Erythroblast (primary cell): ENCODE measurements at regions not wholly inside any gene's neighbourhood (a gene's known extent, or its start where the extent isn't known, plus 50 kb on each side); places are given as distances from the start of the nearest gene placed in this dataset.

Experiments
- DNase-seq, 2 experiments: peaks; one replicate each; lab custom pipeline; 2025; lab: John Stamatoyannopoulos, UW
- GATA1 ChIP-seq: IDR thresholded peaks from 2 replicates; pipeline ENCODE4 v1.6.1; 2011; ENCODE audit warnings: low read depth, mild to moderate bottlenecking, control low read depth, low read length, moderate library complexity
- POLR2A ChIP-seq: IDR thresholded peaks from 2 replicates; pipeline ENCODE4 v1.6.1; 2011; ENCODE audit warnings: mild to moderate bottlenecking, low read length

DNA sequence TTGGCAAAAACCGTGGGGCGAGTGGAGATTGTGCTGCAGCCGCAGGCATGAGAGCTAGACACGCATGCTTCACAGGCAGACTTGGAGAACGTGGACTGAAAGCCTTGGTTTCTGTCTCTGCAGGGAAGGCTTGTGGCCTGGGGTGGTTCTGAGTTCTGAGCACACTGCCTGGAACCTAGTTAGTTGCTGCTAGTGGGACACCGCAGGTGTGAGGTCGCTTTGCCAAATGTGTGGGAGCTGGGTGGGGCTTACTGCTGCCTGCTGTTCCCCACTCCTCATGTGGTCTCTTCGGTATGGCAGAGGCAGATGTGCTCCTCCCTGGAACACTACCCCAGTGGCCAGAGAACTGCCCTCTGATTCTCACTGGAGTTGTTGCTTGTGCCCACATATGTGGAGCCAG is 484.0 kb downstream of the MMUT start:
- TF ChIP-seq GATA1, result no peak
- TF ChIP-seq POLR2A, result no peak
- no peak for DNase-seq

- no peak for DNase-seq
- TF ChIP-seq POLR2A, result no peak
- TF ChIP-seq GATA1, result no peak
These were observed 485.0 kb downstream of the MMUT start for GRCh38 chr6:48978016-48978415.

DNA sequence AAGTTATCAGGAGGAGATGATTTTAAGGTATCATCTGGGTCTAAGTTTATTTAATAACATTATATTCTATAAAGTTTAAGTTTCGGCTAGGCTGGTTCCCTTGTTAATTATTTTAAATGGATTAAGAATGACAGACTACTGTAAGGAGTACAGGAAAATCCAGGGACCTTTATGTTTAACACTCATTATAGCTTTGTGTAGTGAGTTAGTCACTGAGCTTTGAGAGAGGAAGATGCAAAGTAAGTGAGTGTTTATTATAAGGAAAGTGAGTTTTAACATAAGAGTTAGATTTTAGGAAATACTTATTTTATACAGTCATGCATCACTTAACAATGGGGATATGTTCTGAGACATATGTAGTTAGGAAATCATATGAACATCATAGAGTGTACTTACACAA is 485.5 kb downstream of the MMUT start:
- DNase-seq, result no peak
- TF ChIP-seq GATA1 (no peak), POLR2A (no peak)

- TF ChIP-seq POLR2A (no peak), GATA1 (no peak)
- DNase-seq, result no peak
These were observed 489.6 kb downstream of the MMUT start for GRCh38 chr6:48973491-48973890.

DNA sequence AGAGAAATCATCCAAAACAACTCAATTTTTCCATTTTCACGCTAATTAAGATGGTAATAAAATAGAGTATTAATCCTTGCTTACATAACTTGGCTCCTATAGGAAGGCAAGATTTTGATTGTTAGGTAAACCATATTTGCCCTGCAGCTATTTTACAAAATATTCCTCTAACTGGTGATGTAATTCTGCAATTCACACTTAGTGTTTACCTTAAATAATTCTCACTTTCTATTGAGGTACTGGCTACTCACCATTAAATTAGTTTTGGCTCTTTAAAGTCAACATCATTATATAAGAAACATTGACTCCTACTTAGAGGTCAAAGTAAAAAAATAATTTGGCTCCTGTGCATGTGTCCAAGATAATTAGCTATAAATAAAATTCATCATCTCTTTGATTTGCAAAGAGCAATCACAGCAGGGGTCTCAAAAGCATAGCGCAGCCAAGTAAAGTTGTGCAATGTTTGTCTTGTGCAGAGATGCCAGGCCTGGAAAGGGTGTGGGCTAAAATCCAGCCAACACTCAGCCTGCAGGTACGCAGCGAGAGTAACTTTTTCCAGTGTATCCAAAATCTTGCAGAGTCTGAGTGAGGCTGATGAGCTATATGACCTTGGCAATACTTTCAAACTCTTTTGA is 501.2 kb downstream of the MMUT start:
- DNase-seq, result no peak
- TF ChIP-seq GATA1, result no peak
- no peak for TF ChIP-seq POLR2A

GRCh38 chr6:48959251-48960060 is 503.6 kb downstream of the MMUT start:
- TF ChIP-seq GATA1 (no peak), POLR2A (no peak)
- DNase-seq, result no peak

- no peak for DNase-seq
- TF ChIP-seq POLR2A (no peak), GATA1 (no peak)
These were observed 505.3 kb downstream of the MMUT start for GRCh38 chr6:48957781-48958180.

GRCh38 chr6:48951917-48952316 is 511.1 kb downstream of the MMUT start:
- TF ChIP-seq POLR2A (no peak), GATA1 (no peak)
- DNase-seq, result no peak

DNA sequence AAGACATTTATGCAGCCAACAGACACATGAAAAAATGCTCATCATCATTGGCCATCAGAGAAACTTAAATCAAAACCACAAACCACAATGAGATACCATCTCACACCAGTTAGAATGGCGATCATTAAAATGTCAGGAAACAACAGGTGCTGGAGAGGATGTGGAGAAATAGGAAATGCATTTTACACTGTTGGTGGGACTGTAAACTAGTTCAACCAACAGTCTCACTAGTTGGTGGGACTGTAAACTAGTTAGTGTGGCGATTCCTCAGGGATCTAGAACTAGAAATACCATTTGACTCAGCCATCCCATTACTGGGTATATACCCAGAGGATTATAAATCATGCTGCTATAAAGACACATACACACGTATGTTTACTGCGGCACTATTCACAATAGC is 518.8 kb downstream of the MMUT start:
- DNase-seq, result peak; percentile 9 to 51

- no peak for DNase-seq
- no peak for TF ChIP-seq GATA1
- TF ChIP-seq POLR2A, result no peak
These were observed 529.9 kb downstream of the MMUT start for GRCh38 chr6:48933136-48933535.

- no peak for DNase-seq
- no peak for TF ChIP-seq POLR2A
- no peak for TF ChIP-seq GATA1
These were observed 534.1 kb downstream of the MMUT start for GRCh38 chr6:48928937-48929336.

GRCh38 chr6:48922837-48923236 is 540.2 kb downstream of the MMUT start:
- no peak for DNase-seq
- no peak for TF ChIP-seq POLR2A
- no peak for TF ChIP-seq GATA1

- no peak for DNase-seq
- TF ChIP-seq GATA1, result no peak
- no peak for TF ChIP-seq POLR2A
These were observed 543.5 kb downstream of the MMUT start for GRCh38 chr6:48919555-48919954.

DNA sequence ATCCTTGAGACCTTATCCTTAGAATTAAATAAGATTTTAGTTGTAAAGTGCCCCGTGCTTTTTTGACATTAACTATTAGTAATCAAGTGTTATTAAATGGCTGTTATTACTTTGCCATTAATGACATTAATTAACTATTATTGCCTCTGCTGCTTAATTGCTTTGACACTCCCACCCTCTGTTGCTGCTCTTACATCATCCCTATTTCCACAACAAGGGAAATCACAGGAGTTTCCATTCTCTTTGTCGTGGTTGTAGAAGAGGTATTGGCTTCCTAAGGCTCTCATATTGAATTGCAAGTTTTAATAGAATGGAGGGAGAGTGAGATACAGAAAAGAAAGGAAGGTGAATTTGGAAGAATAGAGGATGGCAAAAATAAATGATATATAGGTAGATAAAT is 545.8 kb downstream of the MMUT start:
- no peak for TF ChIP-seq GATA1
- TF ChIP-seq POLR2A, result no peak
- no peak for DNase-seq

- TF ChIP-seq POLR2A, result no peak
- no peak for TF ChIP-seq GATA1
- DNase-seq, result peak in 1 of 2 experiments; percentile 2
These were observed 546.4 kb downstream of the MMUT start for GRCh38 chr6:48916607-48917006.
